CD4-positive, alpha-beta T cell treated with Interleukin-4 for 4 hours (primary cell): ENCODE measurements at regions not wholly inside any gene's neighbourhood (a gene's known extent, or its start where the extent isn't known, plus 50 kb on each side); places are given as distances from the start of the nearest gene placed in this dataset.

Experiments used
- DNase-seq: peaks from one replicate; pipeline ENCODE4 v3.0.0-alpha.2; 2020

GRCh38 chr9:81532251-81532650 is 157.1 kb downstream of the TLE1 start:
- no peak for DNase-seq

DNA sequence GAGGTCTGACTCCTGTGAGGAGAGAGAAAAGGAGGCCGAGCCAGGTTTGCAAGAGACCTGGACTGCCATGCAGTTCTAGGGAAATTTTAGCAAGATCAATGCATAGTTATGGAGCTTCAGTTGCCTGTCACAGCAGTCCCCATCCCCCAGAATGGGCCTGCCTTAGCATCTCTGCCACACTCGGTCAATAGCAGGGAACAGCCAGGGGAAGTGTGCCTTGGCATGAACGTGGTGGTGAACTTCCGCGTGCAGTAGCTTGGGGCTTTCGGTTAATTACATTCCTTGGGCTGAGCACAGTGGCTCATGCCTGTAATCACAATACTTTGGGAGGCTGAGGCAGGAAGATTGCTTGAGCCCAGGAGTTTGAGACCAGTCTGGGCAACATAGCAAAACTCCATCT is 157.8 kb downstream of the TLE1 start:
- no peak for DNase-seq

GRCh38 chr9:81530846-81531245 is 158.5 kb downstream of the TLE1 start:
- no peak for DNase-seq

- DNase-seq = no peak
These were observed 159.0 kb downstream of the TLE1 start for GRCh38 chr9:81530310-81530810.

DNA sequence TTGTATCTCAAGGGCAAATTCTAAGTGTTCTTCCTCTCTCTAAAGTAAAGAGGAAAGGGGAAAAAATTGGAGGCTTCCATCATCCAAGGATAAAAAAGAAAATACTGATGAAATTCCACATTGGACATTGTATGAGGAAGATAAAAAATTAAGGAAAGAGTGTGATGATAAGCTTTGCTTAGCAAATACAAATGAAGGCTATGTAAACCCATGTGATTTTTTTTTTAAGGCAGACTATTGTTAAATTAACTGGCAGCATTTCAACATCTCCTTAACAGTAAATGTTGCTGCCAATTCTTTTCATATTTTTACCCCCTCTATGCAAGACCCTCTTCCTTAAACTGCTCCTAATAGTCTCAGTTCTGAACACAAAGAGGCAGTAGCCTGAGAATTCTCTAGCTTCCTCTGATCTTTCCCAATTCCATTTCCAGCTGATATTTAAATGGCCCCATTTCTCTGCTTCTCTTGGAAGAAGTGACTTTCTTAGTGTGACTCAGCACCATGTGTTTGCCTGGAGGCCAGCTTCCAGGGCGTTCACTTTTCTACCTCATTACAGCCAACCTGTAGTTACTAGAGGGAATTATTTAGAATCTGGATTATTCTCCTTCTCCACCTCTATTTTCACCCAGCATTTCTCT is 159.7 kb downstream of the TLE1 start:
- no peak for DNase-seq

- DNase-seq = no peak
These were observed 162.8 kb downstream of the TLE1 start for GRCh38 chr9:81526587-81526986.

GRCh38 chr9:81522716-81523551 is 166.4 kb downstream of the TLE1 start:
- DNase-seq = no peak

GRCh38 chr9:81521892-81522291 is 167.5 kb downstream of the TLE1 start:
- DNase-seq = no peak

DNA sequence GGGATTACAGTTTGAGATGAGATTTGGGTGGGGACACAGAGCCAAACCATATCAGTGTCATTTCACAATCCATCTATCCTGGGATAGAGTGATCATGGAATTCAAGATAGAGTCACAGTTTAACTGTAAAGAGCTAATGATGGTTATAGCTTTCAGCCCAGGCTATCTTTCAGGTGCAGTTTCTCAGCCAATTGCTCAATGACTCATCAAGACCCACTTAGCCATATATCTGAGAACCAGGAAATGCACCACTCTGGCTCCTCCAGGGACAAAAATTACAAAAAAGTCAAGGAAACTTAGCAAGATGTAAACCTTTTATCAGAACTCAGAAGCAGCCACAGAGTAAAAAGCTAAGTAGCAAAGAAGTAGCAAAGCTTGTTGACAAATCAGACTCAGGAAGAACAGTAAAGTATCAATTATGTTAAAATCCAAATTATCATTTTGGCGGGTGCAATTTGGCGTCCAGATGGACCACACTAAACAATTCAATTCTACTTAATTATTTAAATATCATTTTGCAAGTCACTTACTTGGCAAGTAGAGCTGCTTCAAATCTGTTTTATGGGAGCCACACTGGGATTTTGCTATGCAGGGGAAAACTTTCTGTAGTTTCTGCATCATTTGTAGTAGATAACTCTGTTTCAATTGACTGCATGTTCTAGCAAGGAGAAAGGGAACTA is 169.4 kb downstream of the TLE1 start:
- DNase-seq = no peak

GRCh38 chr9:81517954-81518353 is 171.4 kb downstream of the TLE1 start:
- DNase-seq = no peak

- DNase-seq = no peak
These were observed 176.3 kb downstream of the TLE1 start for GRCh38 chr9:81513059-81513458.

GRCh38 chr9:81512641-81513040 is 176.7 kb downstream of the TLE1 start:
- DNase-seq = no peak

DNA sequence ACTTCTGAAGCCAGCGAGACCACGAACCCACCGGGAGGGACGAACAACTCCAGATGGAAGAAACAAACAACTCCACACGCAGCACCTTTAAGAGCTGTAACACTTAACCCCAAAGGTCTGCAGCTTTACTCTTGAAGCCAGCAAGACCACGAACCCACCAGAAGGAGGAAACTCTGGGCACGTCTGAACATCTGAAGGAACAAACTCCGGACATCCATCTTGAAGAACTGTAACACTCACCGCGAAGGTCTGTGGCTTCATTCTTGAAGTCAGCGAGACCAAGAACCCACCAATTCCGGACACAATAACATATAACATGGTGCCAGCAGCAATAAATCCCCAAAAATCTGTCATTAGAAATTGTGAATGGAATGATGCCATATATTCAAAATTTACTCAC is 180.9 kb downstream of the TLE1 start:
- no peak for DNase-seq

GRCh38 chr9:81506941-81507864 is 182.1 kb downstream of the TLE1 start:
- no peak for DNase-seq

DNA sequence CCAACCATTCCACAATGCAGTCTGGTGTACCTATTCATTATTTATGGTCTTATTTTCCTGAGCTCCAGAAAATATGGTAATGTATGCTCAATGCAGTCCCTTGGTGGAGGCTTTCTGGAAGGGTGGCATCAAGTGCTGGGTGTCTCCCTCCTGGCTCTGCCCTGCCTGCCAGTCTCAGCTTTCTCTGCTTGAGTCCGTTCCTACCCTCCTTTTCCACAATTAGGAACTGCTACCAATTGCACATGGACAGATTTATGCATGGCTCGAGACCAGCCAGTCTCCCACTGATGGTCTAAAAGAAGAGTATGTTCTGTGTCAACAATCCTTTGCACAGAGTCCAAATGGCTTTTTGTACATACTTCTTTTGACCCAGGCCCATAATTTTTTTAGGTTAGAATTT is 189.8 kb downstream of the TLE1 start:
- no peak for DNase-seq

DNA sequence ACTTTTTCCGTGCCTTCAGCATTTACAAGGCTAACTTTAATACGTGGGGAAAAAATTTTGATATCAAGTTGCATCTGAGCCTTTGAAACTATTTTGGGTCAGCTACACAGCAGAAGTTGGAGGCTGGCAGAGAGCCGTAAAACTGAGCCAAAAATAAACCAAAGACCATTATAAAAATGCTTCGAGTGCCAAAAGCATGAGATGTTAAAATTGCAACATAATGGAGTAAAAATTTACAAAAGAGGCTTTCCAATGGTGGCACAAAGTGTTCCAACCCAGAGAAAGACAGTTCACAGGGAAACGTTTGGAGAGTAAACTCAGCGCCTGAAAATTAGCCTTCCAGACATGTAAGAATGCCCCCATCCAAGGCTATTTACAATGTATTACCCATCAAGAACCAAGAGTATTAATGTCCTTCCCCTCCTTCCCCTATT is 190.3 kb downstream of the TLE1 start:
- DNase-seq = no peak

- DNase-seq = no peak
These were observed 190.8 kb downstream of the TLE1 start for GRCh38 chr9:81498576-81498975.

GRCh38 chr9:81497091-81497490 is 192.3 kb downstream of the TLE1 start:
- DNase-seq = no peak

- no peak for DNase-seq
These were observed 196.5 kb downstream of the TLE1 start for GRCh38 chr9:81492710-81493447.

DNA sequence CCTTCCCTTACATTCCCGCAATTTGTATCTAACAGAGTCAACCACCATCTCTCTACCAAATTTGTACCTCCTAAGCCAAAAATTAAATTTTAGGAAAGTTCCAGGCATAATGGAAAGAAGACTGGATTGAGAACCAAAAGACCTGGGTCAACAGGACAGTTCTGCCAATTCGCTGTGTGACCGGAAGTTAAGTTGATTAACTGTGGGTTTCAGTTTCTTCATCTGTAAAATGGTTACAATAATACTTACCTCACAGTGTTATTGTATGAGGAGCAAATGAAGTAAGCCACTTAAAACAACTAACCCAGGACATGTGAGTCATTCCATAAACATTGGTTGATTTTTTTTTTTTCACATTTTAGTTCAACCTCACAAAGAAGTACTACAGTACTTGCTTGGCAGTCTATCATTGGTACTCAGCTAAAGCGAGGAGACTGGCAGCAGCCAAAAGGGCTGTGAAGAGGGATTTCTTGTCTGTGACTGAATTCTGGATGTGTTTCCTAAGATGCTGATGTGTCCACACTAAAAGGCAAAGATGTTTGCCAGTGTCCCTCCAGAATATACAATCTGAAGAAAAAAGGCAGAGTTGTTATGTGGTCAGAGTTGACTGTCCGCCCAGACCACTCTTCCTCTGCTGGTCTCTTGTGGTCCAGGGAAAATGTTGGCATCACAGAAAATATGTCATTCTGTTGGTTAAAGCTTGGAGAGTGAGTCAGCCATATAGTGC is 198.6 kb downstream of the TLE1 start:
- no peak for DNase-seq

- no peak for DNase-seq
These were observed 200.3 kb downstream of the TLE1 start for GRCh38 chr9:81489046-81489445.
